Right atrium auricular region (tissue), 2 donors: ENCODE measurements at regions not wholly inside any gene's neighbourhood (a gene's known extent, or its start where the extent isn't known, plus 50 kb on each side); places are given as distances from the start of the nearest gene placed in this dataset.
"Not testable (repeated sequence)": the region's sequence is repeated elsewhere in the genome, so short reads cannot be mapped to it uniquely, and the experiment has no call there.

Experiments used
- DNase-seq: peaks from one replicate; pipeline ENCODE4 v3.0.0-alpha.2; 2019; ENCODE audit warnings: low spot score
- H3K27ac ChIP-seq, 2 donors: fragments of 200-600 bp; sonication (generic); 1 replicate in 1 of 2; 2 replicates in 1 of 2; pipeline ENCODE4 v1.5.1; 2016 to 2019
- H3K27me3 ChIP-seq, 2 donors: fragments of 200-600 bp; sonication (generic); one replicate each; pipeline versions ENCODE4 v1.5.1 to v1.6.0; 2017 to 2019
- H3K36me3 ChIP-seq: fragments of 200-600 bp; sonication (generic); one replicate; pipeline ENCODE4 v1.5.1; 2016
- H3K4me1 ChIP-seq, 2 donors: fragments of 200-600 bp; sonication (generic); one replicate each; pipeline versions ENCODE4 v1.5.1 to v1.6.0; 2017 to 2019
- H3K4me3 ChIP-seq, 2 donors: fragments of 200-600 bp; sonication (generic); 1 replicate in 1 of 2; 2 replicates in 1 of 2; pipeline ENCODE4 v1.5.1; 2017 to 2019; ENCODE audit warnings: mild to moderate bottlenecking in 1 of 2, moderate library complexity in 1 of 2
- H3K9me3 ChIP-seq, 2 donors: fragments of 200-600 bp; sonication (generic); one replicate each; pipeline ENCODE4 v1.5.1; 2019
- TF ChIP-seq, protein P1 (sequence below), 2 donors: fragments of 200-600 bp; sonication (generic); IDR thresholded peaks; one replicate each; pipeline ENCODE4 v1.5.1; 2019; ENCODE audit warnings: antibody characterized with exemption in 2 of 2

- no peak overlapping the region for H3K27ac ChIP-seq
- DNase-seq: no peak
- TF ChIP-seq, protein P1, sequence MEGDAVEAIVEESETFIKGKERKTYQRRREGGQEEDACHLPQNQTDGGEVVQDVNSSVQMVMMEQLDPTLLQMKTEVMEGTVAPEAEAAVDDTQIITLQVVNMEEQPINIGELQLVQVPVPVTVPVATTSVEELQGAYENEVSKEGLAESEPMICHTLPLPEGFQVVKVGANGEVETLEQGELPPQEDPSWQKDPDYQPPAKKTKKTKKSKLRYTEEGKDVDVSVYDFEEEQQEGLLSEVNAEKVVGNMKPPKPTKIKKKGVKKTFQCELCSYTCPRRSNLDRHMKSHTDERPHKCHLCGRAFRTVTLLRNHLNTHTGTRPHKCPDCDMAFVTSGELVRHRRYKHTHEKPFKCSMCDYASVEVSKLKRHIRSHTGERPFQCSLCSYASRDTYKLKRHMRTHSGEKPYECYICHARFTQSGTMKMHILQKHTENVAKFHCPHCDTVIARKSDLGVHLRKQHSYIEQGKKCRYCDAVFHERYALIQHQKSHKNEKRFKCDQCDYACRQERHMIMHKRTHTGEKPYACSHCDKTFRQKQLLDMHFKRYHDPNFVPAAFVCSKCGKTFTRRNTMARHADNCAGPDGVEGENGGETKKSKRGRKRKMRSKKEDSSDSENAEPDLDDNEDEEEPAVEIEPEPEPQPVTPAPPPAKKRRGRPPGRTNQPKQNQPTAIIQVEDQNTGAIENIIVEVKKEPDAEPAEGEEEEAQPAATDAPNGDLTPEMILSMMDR (IDR thresholded peaks at IDR 0.05): no peak
- no peaks in the 10 kb centered on the region for H3K4me1 ChIP-seq
- H3K36me3 ChIP-seq: no peaks in the 10 kb centered on the region
- H3K4me3 ChIP-seq: no peak overlapping the region
- H3K9me3 ChIP-seq: no peaks in the 10 kb centered on the region
- no peaks in the 10 kb centered on the region for H3K27me3 ChIP-seq
These were observed 130.4 kb upstream of the RFX3 start for GRCh38 chr9:3656224-3656623.

DNA sequence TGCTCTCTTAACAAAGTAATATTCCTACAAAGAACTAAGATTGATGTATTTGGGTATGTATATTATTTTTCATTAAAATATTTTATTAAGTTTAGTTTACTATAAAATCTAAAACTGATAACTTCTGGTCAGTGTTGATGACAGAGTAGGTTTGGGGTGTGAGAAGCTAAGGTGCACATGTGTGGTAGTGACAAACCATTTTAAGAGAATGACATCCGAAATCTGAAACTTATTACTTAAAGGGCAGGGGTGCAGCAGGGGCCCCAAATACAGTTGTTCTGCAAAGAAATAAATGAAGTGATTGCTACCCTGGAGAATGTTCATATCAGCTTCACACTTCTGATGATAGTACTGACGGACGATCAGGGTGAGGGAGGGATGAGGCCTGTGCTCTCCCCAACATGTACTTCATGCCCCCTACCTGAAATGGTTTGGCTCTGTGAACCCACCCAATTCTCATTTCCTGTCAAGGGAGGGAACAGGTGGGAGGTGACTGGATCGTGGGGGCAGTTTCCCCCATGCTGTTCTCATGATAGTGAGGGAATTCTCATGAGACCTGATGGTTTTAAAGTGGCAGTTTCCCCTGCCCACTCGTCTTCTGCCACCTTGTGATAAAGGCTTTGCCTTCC lies 125.3 kb upstream of the RFX3 start:
- no peak for DNase-seq
- no peaks in the 10 kb centered on the region for H3K27me3 ChIP-seq
- TF ChIP-seq, protein P1 (IDR thresholded peaks at IDR 0.05): no peak
- H3K4me1 ChIP-seq: no peaks in the 10 kb centered on the region
- H3K36me3 ChIP-seq: no peaks in the 10 kb centered on the region
- no peak overlapping the region for H3K27ac ChIP-seq
- H3K4me3 ChIP-seq: no peak overlapping the region
- H3K9me3 ChIP-seq: no peaks in the 10 kb centered on the region

- no peak for DNase-seq
- no peak overlapping the region for H3K4me3 ChIP-seq
- no peaks in the 10 kb centered on the region for H3K36me3 ChIP-seq
- H3K27ac ChIP-seq: no peak overlapping the region
- no peaks in the 10 kb centered on the region for H3K4me1 ChIP-seq
- no peaks in the 10 kb centered on the region for H3K27me3 ChIP-seq
- TF ChIP-seq, protein P1 (IDR thresholded peaks at IDR 0.05): no peak
- no peaks in the 10 kb centered on the region for H3K9me3 ChIP-seq
These were observed 123.0 kb upstream of the RFX3 start for GRCh38 chr9:3648722-3649246.

DNA sequence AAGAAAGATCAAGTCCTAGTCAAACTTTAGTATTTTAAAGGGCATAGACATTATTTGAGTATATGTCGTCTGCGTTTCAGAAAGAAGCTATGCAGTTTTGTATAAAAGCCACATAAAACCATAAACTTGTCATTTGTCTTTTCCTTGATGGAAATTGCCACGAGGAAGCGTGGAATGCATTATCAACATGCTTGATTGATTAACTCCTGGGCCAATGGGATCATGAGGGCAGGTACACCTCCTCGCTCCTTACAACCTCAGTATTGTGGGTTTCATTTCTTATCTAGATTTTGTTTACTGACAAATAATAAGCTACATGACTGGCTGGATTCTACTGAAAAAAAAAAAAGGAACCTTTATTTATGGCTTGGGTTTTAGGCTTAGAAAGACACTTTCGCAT lies 122.5 kb upstream of the RFX3 start:
- no peak overlapping the region for H3K27ac ChIP-seq
- no peaks in the 10 kb centered on the region for H3K4me1 ChIP-seq
- DNase-seq: no peak
- H3K27me3 ChIP-seq: no peaks in the 10 kb centered on the region
- no peak overlapping the region for H3K4me3 ChIP-seq
- H3K9me3 ChIP-seq: no peaks in the 10 kb centered on the region
- H3K36me3 ChIP-seq: no peaks in the 10 kb centered on the region
- TF ChIP-seq, protein P1 (IDR thresholded peaks at IDR 0.05): no peak

DNA sequence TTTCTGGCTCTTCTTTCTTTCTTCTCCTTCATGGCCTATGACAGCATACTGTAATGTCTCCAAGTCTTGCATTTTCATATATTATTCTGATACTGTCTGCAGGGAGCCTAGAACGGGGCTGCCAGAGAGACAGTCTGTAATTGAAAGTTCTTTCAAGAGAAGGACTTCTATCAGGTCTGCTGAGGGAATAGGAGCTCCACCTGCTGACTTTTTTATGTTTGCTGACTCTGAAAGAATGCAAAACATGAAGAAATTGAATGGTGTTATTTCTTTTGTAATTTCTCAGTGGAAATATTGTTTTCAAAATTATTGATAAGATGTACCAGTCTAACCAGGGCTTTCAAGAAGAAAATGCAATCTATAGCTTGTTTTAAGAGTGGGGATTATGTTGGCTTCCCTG lies 121.9 kb upstream of the RFX3 start:
- Histone ChIP-seq H3K4me1 (no peaks in the 10 kb centered on the region), H3K27me3 (no peaks in the 10 kb centered on the region), H3K36me3 (no peaks in the 10 kb centered on the region), H3K9me3 (no peaks in the 10 kb centered on the region), H3K27ac (no peak overlapping the region), H3K4me3 (no peak overlapping the region)
- no peak for DNase-seq
- TF ChIP-seq, protein P1 (IDR thresholded peaks at IDR 0.05): no peak

GRCh38 chr9:3646226-3646625 lies 120.4 kb upstream of the RFX3 start:
- no peaks in the 10 kb centered on the region for H3K9me3 ChIP-seq
- TF ChIP-seq, protein P1 (IDR thresholded peaks at IDR 0.05): no peak
- no peak for DNase-seq
- no peak overlapping the region for H3K4me3 ChIP-seq
- no peaks in the 10 kb centered on the region for H3K36me3 ChIP-seq
- no peaks in the 10 kb centered on the region for H3K27me3 ChIP-seq
- no peaks in the 10 kb centered on the region for H3K4me1 ChIP-seq
- no peak overlapping the region for H3K27ac ChIP-seq

GRCh38 chr9:3642075-3642474 lies 116.3 kb upstream of the RFX3 start:
- H3K36me3 ChIP-seq, DNase-seq, H3K4me3 ChIP-seq, H3K27ac ChIP-seq, H3K9me3 ChIP-seq, H3K27me3 ChIP-seq, H3K4me1 ChIP-seq: not testable (repeated sequence)
